KMS-11 (cell line): ENCODE measurements at regions not wholly inside any gene's neighbourhood (a gene's known extent, or its start where the extent isn't known, plus 50 kb on each side); places are given as distances from the start of the nearest gene placed in this dataset.

Experiments
- H2AFZ ChIP-seq: fragments of 200-600 bp; sonication (generic); 2 replicates; pipeline ENCODE4 v1.6.1; 2016; ENCODE audit warnings: antibody characterized with exemption, mixed run types, low read depth
- H3K27ac ChIP-seq: fragments of 200-600 bp; sonication (generic); 2 replicates; pipeline ENCODE4 v1.6.1; 2016; ENCODE audit warnings: mild to moderate bottlenecking, mixed run types
- H3K27me3 ChIP-seq: fragments of 200-600 bp; sonication (generic); 2 replicates; pipeline ENCODE4 v1.6.1; 2017; ENCODE audit warnings: mild to moderate bottlenecking, low read depth, mixed run types, moderate library complexity; ENCODE audit not compliant: insufficient read depth
- H3K36me3 ChIP-seq: fragments of 200-600 bp; sonication (generic); 2 replicates; pipeline ENCODE4 v1.6.1; 2017; ENCODE audit warnings: mild to moderate bottlenecking, mixed run types; ENCODE audit not compliant: insufficient read depth
- H3K4me1 ChIP-seq: fragments of 200-600 bp; sonication (generic); 2 replicates; pipeline ENCODE4 v1.6.1; 2016; ENCODE audit warnings: mild to moderate bottlenecking, low read depth, mixed run types; ENCODE audit not compliant: poor library complexity, severe bottlenecking
- H3K4me2 ChIP-seq: fragments of 200-600 bp; sonication (generic); 2 replicates; pipeline ENCODE4 v1.7.0; 2016; ENCODE audit warnings: mild to moderate bottlenecking, mixed run types
- H3K4me3 ChIP-seq: fragments of 200-600 bp; sonication (generic); IDR thresholded peaks from 2 replicates; pipeline ENCODE4 v1.6.1; 2017; ENCODE audit warnings: low read depth, low read length, mixed read lengths; ENCODE audit not compliant: insufficient read depth
- H3K79me2 ChIP-seq: fragments of 200-600 bp; sonication (generic); 2 replicates; pipeline ENCODE4 v1.6.1; 2016; ENCODE audit warnings: low read depth, mixed run types; ENCODE audit not compliant: insufficient read depth
- H3K9ac ChIP-seq: fragments of 200-600 bp; sonication (generic); 2 replicates; pipeline ENCODE4 v1.6.1; 2016; ENCODE audit warnings: mild to moderate bottlenecking, mixed run types
- H4K20me1 ChIP-seq: fragments of 200-600 bp; sonication (generic); 2 replicates; pipeline ENCODE4 v1.6.1; 2016; ENCODE audit warnings: mild to moderate bottlenecking, mixed run types; ENCODE audit not compliant: insufficient read depth
- CTCF ChIP-seq: fragments of 200-600 bp; sonication (generic); conservative IDR thresholded peaks from 2 replicates; pipeline ENCODE4 v1.6.1; 2017; ENCODE audit warnings: low read depth, mild to moderate bottlenecking, antibody characterized with exemption, low read length, moderate library complexity, mixed read lengths

DNA sequence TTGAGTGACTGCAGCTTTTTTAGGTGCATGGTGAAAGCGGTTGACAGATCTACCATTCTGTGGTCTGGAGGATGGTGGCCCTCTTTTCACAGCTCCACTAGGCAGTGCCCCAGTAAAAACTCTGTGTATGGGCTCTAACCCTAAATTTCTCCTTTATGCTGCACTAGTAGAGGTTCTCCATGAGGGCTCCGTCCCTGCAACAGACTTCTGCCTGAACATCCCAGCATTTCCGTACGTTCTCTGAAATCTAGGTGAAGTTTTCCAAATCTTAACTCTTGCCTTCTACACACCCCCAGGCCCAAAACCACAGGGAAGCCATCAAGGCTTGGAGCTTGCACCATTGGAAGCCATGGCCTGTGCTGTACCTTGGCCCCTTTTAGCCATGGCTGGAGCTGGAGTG lies 1898.1 kb upstream of the NUDT12 start:
- Histone ChIP-seq H3K79me2 (no peaks in the 10 kb centered on the region), H4K20me1 (no peaks in the 10 kb centered on the region), H3K27me3 (no peaks in the 10 kb centered on the region), H3K4me2 (no peak overlapping the region), H3K4me1 (no peaks in the 10 kb centered on the region), H3K36me3 (no peaks in the 10 kb centered on the region), H3K9ac (no peak overlapping the region), H3K27ac (no peak overlapping the region), H2AFZ (no peak overlapping the region), H3K4me3 (no peak overlapping the region)
- TF ChIP-seq CTCF, result no peak

GRCh38 chr5:105453216-105453807 lies 1890.7 kb upstream of the NUDT12 start:
- no peaks in the 10 kb centered on the region for H3K27me3 ChIP-seq
- no peak overlapping the region for H2AFZ ChIP-seq
- no peak for TF ChIP-seq CTCF
- no peaks in the 10 kb centered on the region for H3K36me3 ChIP-seq
- H4K20me1 ChIP-seq, result no peaks in the 10 kb centered on the region
- H3K4me1 ChIP-seq, result no peaks in the 10 kb centered on the region
- H3K79me2 ChIP-seq, result no peaks in the 10 kb centered on the region
- no peak overlapping the region for H3K4me2 ChIP-seq
- no peak overlapping the region for H3K4me3 ChIP-seq
- no peak overlapping the region for H3K9ac ChIP-seq
- H3K27ac ChIP-seq, result no peak overlapping the region

DNA sequence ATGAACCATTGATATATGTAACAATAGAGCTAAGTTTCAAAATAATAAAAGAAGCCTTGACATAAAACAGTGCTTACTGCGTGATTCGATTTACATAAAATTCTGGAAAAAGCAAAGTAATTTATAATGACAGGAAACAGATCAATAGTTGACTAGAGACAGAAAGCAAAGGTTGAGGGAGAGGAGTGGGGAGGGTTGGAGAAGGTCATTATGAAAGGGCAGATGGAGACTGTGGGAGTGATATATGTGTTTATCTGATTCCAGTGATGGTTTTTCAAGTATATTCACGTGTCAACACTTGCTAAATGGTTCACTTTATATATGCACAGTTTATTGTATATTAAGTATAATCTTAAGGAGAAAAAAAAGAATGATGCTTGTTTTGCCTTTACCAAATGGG lies 1885.7 kb upstream of the NUDT12 start:
- Histone ChIP-seq H3K36me3 (no peaks in the 10 kb centered on the region), H3K79me2 (no peaks in the 10 kb centered on the region), H3K9ac (no peak overlapping the region), H3K4me3 (no peak overlapping the region), H4K20me1 (no peaks in the 10 kb centered on the region), H3K27ac (no peak overlapping the region), H3K4me1 (no peaks in the 10 kb centered on the region), H3K4me2 (no peak overlapping the region), H3K27me3 (no peaks in the 10 kb centered on the region), H2AFZ (no peak overlapping the region)
- no peak for TF ChIP-seq CTCF

DNA sequence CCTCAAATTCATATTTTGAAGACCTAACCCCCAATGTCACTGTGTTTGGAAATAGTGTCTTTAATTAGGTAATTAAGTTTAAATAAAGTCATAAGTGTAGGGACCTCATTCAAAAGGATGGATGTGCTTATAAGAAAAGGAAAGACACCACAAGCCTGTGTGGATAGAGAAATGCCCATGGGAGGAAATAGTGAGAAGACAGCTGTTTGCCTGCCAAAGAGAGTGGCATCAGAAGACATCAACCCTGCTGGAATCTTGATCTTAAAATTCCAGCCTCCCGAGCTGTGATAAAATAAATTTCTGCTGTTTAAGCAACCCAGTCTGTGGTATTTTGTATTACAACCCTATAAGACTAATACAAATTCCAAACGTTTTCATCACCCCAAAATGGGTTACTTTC lies 1867.9 kb upstream of the NUDT12 start:
- H4K20me1 ChIP-seq, result no peaks in the 10 kb centered on the region
- no peak overlapping the region for H3K4me3 ChIP-seq
- H3K27me3 ChIP-seq, result no peaks in the 10 kb centered on the region
- H3K36me3 ChIP-seq, result no peaks in the 10 kb centered on the region
- no peaks in the 10 kb centered on the region for H3K4me1 ChIP-seq
- no peak overlapping the region for H3K9ac ChIP-seq
- no peak for TF ChIP-seq CTCF
- no peak overlapping the region for H2AFZ ChIP-seq
- no peaks in the 10 kb centered on the region for H3K79me2 ChIP-seq
- no peak overlapping the region for H3K27ac ChIP-seq
- H3K4me2 ChIP-seq, result no peak overlapping the region
